Right atrium auricular region (tissue), 2 donors: ENCODE measurements at regions not wholly inside any gene's neighbourhood (a gene's known extent, or its start where the extent isn't known, plus 50 kb on each side); places are given as distances from the start of the nearest gene placed in this dataset.

ENCODE experiments used
- DNase-seq: peaks from one replicate; pipeline ENCODE4 v3.0.0-alpha.2; 2019; ENCODE audit warnings: low spot score
- H3K27ac ChIP-seq, 2 donors: fragments of 200-600 bp; sonication (generic); 1 replicate in 1 of 2; 2 replicates in 1 of 2; pipeline ENCODE4 v1.5.1; 2016 to 2019
- H3K27me3 ChIP-seq, 2 donors: fragments of 200-600 bp; sonication (generic); one replicate each; pipeline versions ENCODE4 v1.5.1 to v1.6.0; 2017 to 2019
- H3K36me3 ChIP-seq: fragments of 200-600 bp; sonication (generic); one replicate; pipeline ENCODE4 v1.5.1; 2016
- H3K4me1 ChIP-seq, 2 donors: fragments of 200-600 bp; sonication (generic); one replicate each; pipeline versions ENCODE4 v1.5.1 to v1.6.0; 2017 to 2019
- H3K4me3 ChIP-seq, 2 donors: fragments of 200-600 bp; sonication (generic); 1 replicate in 1 of 2; 2 replicates in 1 of 2; pipeline ENCODE4 v1.5.1; 2017 to 2019; ENCODE audit warnings: mild to moderate bottlenecking in 1 of 2, moderate library complexity in 1 of 2
- H3K9me3 ChIP-seq, 2 donors: fragments of 200-600 bp; sonication (generic); one replicate each; pipeline ENCODE4 v1.5.1; 2019
- TF ChIP-seq, protein P1 (sequence below), 2 donors: fragments of 200-600 bp; sonication (generic); IDR thresholded peaks; one replicate each; pipeline ENCODE4 v1.5.1; 2019; ENCODE audit warnings: antibody characterized with exemption in 2 of 2

DNA sequence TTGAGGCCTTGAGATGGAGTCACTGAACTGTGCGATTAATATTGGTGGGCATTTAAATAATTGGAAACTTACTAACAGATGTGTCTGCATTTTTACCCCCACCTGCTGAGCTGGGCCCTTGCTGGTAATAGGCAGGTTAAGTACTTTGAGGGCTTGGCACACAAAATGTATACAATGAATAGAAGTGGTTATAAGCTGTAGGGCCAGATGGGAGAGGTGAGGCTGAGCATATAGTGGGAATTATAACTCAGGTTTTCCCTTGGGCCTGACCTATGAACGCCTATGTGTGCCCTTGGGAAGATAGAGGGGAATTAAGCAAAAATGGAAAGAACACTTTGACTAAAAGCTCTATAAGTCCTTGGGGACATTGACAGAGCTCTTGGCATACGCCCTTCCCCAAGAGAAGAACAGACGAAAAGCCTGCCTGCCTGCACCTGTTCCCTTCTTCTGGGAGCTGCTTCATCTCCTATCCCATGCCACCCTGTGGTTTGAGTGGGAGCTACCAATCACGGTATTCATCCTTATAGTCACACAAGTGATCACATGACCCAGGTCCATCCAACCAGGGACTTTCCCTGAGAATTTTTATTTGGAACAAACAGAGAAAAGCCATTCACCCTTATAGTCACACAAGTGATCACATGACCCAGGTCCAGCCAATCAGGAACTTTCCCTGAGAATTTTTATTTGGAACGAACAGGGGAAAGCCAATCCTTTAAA lies 260.7 kb upstream of the CSF3R start:
- H3K27ac ChIP-seq: no peak overlapping the region
- TF ChIP-seq, protein P1, sequence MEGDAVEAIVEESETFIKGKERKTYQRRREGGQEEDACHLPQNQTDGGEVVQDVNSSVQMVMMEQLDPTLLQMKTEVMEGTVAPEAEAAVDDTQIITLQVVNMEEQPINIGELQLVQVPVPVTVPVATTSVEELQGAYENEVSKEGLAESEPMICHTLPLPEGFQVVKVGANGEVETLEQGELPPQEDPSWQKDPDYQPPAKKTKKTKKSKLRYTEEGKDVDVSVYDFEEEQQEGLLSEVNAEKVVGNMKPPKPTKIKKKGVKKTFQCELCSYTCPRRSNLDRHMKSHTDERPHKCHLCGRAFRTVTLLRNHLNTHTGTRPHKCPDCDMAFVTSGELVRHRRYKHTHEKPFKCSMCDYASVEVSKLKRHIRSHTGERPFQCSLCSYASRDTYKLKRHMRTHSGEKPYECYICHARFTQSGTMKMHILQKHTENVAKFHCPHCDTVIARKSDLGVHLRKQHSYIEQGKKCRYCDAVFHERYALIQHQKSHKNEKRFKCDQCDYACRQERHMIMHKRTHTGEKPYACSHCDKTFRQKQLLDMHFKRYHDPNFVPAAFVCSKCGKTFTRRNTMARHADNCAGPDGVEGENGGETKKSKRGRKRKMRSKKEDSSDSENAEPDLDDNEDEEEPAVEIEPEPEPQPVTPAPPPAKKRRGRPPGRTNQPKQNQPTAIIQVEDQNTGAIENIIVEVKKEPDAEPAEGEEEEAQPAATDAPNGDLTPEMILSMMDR (IDR thresholded peaks at IDR 0.05): no peak
- no peaks in the 10 kb centered on the region for H3K27me3 ChIP-seq
- no peak for DNase-seq
- H3K36me3 ChIP-seq: no peaks in the 10 kb centered on the region
- H3K9me3 ChIP-seq: peaks cover 0 to 11% of the 10 kb centered on the region in 2 donors
- H3K4me1 ChIP-seq: no peaks in the 10 kb centered on the region
- H3K4me3 ChIP-seq: no peak overlapping the region

DNA sequence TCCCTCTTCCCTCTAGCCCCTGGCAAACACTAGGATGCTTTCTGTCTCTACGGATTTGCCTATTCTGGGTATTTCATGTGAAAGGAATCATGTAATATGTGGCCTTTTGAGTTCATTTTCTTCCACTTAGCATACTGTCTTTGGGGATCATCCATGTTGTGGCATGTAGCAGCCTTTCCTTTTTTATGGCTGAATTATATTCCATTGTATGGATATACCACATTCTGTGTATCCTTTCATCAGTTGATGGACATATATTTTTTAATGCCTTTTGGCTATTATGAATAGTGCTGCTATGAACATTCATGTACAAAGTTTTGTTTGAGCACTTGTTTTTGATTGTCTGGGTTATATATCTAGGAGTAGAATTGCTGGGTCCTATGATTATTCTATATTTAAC lies 258.4 kb upstream of the CSF3R start:
- H3K9me3 ChIP-seq: peaks cover 0 to 11% of the 10 kb centered on the region in 2 donors
- no peak overlapping the region for H3K27ac ChIP-seq
- H3K27me3 ChIP-seq: peaks cover 0 to 3% of the 10 kb centered on the region in 2 donors
- DNase-seq: no peak
- H3K4me1 ChIP-seq: no peaks in the 10 kb centered on the region
- H3K4me3 ChIP-seq: no peak overlapping the region
- TF ChIP-seq, protein P1 (IDR thresholded peaks at IDR 0.05): no peak
- H3K36me3 ChIP-seq: no peaks in the 10 kb centered on the region

DNA sequence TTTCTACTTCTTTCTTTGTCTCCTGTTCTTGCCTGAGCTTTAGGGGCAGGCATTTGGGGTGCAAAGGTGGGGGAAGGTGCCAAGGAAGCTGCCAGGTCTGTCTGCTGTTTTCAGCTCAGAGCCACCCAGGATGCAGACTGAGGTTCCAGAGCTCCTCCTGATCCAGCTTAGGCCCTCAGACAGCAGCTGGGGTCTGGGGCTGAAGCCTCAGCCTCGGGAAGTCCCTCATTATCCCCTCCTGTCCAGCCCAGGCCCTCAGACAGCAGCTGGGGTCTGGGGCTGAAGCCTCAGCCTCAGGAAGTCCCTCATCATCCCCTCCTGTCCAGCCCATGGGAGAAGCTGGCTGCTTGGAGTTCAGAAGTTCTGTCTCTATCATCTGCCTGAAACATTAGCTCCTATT lies 257.7 kb upstream of the CSF3R start:
- Histone ChIP-seq H3K4me1 (no peaks in the 10 kb centered on the region), H3K27ac (no peak overlapping the region), H3K27me3 (peaks cover 0 to 3% of the 10 kb centered on the region in 2 donors), H3K36me3 (no peaks in the 10 kb centered on the region), H3K4me3 (no peak overlapping the region), H3K9me3 (peaks cover 0 to 11% of the 10 kb centered on the region in 2 donors)
- TF ChIP-seq, protein P1 (IDR thresholded peaks at IDR 0.05): no peak
- no peak for DNase-seq

DNA sequence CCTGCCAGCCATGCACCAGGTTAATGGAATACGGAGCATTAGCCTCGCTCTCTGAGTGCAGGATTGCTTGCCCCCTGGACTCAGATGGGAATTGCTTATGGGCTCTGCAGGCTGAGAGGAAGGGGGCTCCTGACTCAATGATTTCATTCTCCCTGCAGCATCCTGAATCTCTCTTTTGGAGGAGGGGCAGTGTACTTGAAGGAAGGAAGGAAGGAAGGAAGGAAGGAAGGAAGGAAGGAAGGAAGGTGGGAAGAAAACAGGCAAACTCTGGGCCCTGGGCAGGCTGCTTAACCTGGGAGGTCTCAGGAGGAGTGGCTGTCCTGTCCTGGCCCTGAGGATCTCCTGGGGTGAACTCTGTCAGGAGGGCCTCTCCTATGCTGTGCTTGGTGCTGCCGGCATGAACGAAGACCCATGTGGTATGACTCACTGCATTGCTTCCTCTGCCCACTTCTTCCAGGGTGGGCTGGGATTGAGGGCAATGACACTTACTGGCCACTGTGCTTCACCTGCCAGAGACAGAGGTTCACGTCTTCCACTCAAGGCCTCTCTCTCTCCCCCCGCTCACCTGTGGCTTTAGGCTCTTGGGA lies 257.1 kb upstream of the CSF3R start:
- H3K27me3 ChIP-seq: peaks cover 0 to 3% of the 10 kb centered on the region in 2 donors

DNA sequence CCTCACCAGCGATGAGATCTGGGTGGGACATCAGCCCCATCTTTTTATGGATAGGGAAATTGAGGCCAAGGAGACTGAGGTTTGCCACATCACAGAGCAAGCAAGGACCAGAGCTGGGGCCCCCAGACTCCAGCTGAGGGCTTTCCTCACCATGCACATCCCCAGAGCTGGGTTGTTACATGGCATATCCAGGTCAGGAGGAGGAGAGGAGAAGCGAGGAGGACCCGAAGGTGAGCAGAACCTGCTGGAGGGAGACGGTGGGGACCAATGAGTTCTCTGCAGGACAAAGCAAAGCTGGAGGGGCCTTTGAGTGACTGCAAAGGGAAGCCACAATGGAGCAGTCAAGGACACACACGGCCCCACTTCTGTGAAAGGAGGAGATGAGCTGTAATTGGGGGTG lies 255.5 kb upstream of the CSF3R start:
- H3K27ac ChIP-seq: no peak overlapping the region
- no peak for DNase-seq
- TF ChIP-seq, protein P1 (IDR thresholded peaks at IDR 0.05): no peak
- H3K36me3 ChIP-seq: no peaks in the 10 kb centered on the region
- peaks cover 0 to 3% of the 10 kb centered on the region in 2 donors for H3K27me3 ChIP-seq
- peaks cover 0 to 11% of the 10 kb centered on the region in 2 donors for H3K9me3 ChIP-seq
- no peak overlapping the region for H3K4me3 ChIP-seq
- no peaks in the 10 kb centered on the region for H3K4me1 ChIP-seq

More for the DNA sequence above, 257.1 kb upstream of the CSF3R start:
- TF ChIP-seq, protein P1 (IDR thresholded peaks at IDR 0.05): no peak
- no peak overlapping the region for H3K4me3 ChIP-seq
- no peak for DNase-seq
- no peak overlapping the region for H3K27ac ChIP-seq
- H3K4me1 ChIP-seq: no peaks in the 10 kb centered on the region
- H3K36me3 ChIP-seq: no peaks in the 10 kb centered on the region
- H3K9me3 ChIP-seq: peaks cover 0 to 11% of the 10 kb centered on the region in 2 donors
